NCI-H774 (cell line): ENCODE measurements at regions not wholly inside any gene's neighbourhood (a gene's known extent, or its start where the extent isn't known, plus 50 kb on each side); places are given as distances from the start of the nearest gene placed in this dataset.

Experiments used
- DNase-seq: peaks from one replicate; lab custom pipeline; 2025; lab: John Stamatoyannopoulos, UW

- DNase-seq = no peak
These were observed 662.0 kb upstream of the FRG1 start for GRCh38 chr4:189278597-189279165.

- no peak for DNase-seq
These were observed 661.5 kb upstream of the FRG1 start for GRCh38 chr4:189279188-189279587.

DNA sequence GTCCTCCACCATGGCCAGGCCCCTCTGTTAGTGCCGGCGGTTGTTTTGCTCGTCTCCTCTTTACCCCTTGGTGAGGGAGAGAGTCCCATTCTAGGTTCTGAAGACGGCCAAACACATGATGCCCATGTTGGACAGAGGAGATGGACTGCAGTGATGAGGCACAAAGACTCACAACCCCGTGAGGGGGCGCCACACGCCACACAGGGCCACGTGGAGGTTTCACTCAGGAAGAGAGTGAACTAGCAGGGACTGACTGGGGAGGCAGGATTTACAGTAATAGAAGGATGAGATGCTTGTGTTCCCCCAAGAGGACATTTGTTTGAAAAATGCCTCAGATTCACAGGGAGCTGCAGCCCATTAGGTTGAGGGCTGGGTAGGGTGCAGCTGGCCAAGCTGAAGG is 655.3 kb upstream of the FRG1 start:
- DNase-seq = no peak

DNA sequence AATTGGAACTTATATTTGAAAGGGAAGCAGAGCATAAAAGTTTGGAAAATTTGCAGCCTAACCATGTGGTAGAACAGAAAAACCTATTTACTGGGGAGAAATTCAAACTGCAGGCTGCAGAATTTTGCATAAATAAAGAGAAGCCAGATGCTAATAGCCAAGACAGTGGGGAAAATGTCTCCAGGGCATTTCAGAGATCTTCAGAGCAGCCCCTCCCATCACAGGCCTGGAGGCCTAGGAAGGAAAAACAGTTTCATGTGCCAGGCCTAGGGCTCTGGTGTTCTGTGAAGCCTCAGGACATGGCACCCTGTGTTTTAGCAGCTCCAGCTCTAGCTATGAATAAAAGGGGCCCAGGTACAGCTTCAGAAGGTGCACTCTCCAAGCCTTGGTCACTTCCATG is 648.7 kb upstream of the FRG1 start:
- no peak for DNase-seq

- no peak for DNase-seq
These were observed 647.2 kb upstream of the FRG1 start for GRCh38 chr4:189293459-189293858.

GRCh38 chr4:189294574-189294973 is 646.1 kb upstream of the FRG1 start:
- DNase-seq = no peak

DNA sequence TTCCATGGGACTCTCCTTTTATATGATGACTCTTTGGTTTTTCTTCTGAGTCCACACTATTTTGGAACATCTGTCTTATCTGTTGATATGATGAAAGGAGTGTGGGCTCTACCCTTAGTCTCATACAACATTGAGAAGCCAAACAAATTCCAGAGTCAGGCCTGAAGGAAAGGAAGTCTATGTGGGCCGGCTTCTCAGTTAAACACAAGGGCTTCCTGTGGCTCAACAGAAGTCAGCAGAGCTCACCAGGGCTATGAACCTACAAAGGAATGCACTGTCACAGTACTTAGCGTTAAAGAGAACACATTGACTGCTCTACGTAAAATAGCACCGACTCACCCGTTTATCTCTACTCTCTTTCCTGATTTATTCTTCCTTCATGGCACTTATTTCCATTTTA is 641.0 kb upstream of the FRG1 start:
- DNase-seq = no peak

- DNase-seq = no peak
These were observed 639.0 kb upstream of the FRG1 start for GRCh38 chr4:189301692-189302091.

DNA sequence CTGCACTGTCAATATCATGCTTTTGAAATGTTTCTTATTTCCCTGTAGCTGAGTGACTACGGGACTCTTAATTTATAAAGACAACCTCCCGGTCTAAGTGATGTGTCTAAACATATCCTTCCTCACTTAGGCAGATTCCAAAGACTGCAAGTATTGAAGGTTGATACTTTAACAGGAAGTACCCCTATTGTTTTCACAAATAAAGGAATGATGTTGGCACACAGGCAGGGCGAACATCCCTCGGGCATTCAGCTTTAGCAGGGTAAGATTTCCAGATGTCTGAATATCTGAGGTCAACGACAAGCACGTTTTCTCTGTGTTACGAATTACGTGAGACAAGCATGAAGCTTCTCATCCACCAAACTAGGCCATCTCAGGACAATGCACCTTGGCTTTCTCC is 638.0 kb upstream of the FRG1 start:
- DNase-seq = no peak

DNA sequence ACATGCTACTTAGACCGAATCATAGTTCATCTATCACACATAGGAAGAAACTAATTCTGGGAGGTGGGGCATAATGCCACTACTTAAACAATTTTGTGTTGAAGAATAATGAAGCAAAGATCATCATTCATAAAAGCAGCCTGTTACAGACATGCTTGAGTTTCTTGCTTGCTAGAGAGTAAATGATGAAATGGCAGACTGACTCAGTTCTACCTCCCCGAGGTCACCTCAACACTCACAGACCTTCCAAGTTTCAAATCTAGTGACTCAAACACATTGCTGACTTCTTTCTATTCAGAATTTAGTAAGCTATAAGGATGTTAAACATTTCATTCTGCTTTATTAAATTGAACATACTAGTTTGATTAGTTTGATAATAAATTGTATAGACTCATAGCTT is 636.5 kb upstream of the FRG1 start:
- no peak for DNase-seq

GRCh38 chr4:189304809-189305208 is 635.9 kb upstream of the FRG1 start:
- DNase-seq = no peak

DNA sequence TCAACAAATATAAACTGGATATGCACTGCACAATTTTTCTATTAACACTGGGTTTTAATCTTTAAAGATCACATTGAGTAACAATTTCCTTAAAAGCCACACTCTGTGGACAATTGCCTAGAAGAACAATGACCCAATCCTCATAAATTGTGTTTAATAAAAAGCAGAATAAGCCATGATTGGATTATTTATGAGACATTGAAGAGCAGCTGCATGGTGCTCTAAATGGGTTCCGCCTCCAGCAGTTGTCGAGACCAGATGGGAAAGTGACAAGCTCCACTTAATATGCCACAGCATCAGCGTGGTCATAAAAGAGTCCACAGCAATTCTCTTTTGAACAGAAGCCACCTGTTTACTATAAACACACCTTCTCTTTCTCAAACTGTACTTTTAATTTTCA is 635.2 kb upstream of the FRG1 start:
- DNase-seq = peak; percentile 16

GRCh38 chr4:189311251-189311650 is 629.4 kb upstream of the FRG1 start:
- DNase-seq = no peak

DNA sequence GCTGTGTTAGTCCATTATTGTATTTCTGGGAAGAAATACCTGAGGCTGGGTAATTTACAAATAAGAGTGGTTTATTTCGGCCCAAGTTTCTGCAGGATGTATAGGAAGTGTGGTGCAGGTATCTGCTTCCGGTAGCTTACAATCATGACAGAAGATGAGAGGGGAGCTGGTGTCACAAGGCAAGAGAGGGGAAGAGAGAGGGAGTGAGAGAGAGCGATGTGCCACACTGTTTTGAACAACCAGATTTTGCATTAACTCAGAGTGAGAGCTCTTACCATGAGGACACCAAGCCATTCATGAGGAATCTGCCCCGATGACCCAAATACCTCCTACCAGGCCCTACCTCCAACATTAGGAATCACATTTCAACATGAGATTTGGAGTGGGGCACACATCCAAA is 627.6 kb upstream of the FRG1 start:
- DNase-seq = no peak

DNA sequence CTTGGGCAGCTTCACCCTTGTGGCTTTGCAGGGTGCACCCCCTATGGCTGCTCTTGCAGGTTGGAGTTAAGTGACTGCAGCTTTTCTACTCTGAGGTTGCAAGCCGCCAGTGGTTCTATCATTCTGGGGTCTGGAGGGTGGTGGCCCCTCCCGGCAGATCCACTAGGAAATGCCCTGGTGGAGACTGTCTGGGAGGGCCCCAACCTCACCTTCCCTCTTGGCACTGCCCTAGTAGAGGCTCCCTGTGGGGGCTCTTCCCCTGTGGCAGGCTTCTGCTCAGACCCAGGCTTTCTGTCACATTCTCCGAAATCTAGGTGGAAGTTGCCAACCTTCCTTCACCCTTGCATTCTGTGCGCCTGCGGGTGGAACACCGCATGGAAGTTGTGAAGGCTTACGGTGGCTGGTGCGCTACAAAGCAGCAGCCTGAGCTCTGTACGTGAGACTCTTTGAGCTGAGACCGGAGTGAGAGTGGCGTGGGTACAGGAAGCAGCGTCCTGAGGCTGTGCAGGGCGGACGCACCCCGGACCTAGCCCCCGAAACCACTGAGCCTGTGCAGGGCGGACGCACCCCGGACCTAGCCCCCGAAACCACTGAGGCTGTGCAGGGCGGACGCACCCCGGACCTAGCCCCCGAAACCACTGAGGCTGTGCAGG is 626.7 kb upstream of the FRG1 start:
- no peak for DNase-seq

- no peak for DNase-seq
These were observed 618.2 kb upstream of the FRG1 start for GRCh38 chr4:189322426-189322825.

DNA sequence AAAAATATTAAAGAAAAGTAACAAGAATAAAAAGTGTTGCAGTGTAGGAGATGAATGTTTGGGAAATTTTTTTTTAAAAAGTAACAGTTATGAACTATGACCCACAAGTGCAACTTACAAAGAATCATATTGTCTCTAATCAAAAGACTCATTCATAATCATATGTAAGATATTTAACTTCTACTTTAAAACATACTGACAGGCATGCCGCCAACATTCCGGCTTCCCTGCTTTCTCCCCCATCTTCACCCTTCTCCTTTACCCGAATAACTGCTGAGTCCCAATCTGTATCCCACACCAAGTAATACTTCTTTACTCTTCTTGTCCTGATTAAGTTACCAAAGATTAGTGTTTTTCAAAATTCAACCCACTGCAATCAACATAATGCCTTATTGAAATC is 598.8 kb upstream of the FRG1 start:
- no peak for DNase-seq

DNA sequence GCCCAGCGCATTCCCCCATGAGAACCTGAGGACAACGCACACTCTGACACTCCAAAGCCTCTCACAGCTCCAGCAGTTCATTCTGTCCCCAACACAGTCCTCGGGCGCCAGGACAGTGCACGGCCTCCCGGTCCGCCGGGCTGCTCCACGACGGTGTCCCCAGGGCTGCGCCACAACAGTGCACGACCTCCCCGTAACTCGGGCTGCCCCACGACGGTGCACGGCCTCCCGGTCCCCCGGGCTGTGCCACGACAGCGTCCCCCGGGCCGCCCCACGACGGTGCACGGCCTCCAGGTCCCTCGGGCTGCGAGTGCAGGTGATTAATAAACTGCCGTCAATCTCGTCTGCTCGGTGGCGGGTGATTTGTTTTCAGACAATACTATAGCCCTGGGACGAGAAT is 585.1 kb upstream of the FRG1 start:
- no peak for DNase-seq

- no peak for DNase-seq
These were observed 578.3 kb upstream of the FRG1 start for GRCh38 chr4:189362364-189362763.

DNA sequence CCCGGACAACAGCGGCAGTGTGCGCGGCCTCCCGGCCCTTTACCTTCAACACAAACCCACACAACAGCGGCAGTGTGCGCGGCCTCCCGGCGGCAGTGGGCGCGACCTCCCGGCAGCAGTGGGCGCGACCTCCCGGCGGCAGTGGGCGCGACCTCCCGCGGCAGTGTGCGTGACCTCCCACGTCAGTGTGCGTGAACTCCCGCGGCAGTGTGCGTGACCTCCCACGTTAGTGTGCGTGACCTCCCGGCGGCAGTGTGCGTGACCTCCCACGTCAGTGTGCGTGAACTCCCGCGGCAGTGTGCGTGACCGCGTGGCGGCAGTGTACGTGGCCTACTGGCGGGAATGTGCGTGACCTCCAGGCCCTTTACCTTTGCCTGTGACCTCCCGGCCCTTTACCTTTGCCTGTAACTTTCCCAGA is 576.6 kb upstream of the FRG1 start:
- no peak for DNase-seq

- DNase-seq = no peak
These were observed 575.2 kb upstream of the FRG1 start for GRCh38 chr4:189365451-189365850.

DNA sequence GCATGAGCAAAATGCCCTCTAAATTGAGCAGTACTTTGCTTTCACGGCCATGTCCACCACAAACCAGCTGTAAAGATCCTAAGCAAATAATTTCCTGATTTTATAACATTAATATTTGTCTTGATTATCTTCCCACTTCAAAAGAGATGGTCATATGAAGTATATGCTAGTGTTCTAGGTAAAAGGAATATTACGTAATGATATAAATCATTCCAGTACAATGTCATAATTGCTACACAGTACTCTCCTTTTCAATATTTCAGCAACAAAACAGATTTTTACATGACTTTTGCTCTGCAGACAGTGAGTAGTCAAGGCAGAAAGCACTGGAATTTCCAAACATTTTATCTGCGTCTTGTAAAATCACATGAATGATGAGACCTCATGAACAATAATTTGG is 572.8 kb upstream of the FRG1 start:
- DNase-seq = no peak

DNA sequence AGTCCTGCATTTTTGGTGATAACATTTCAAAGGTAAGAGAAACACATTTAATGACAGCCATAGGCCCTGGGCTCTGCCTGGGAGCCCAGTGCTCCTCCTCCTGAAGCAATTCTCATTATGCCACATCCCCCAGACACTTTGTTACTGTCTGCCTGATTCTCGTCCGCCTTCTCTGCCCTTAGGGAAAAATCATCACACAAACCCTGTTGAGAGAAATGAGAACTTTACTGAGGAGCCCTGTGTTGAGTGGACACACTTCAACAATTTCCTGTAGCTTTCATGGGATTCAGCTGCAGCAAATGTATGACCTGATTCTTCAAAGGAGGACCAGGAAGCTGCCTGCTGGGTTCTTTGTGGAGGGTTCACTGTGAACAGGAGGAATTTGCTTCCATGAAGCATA is 566.5 kb upstream of the FRG1 start:
- DNase-seq = no peak

DNA sequence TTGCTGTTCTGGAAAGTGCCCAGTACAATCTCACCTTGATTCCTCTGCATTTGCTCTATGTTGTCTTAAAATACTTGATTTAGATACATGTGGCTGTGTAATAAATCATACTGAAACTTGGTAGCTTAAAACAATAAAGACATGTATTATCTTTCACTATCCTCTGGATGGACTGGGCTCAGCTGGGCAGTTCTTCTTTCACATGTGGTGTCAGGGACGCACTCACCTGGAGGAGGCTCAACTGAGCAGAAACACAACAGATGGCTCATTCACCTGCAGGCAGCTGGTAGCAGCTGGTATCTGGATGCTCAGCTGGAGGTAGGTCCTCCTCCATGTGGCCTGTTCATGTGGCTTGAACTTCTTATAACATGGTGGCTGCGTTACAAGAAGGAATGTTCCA is 563.8 kb upstream of the FRG1 start:
- DNase-seq = no peak
